Tibial nerve (tissue), 4 donors: ENCODE measurements at regions not wholly inside any gene's neighbourhood (a gene's known extent, or its start where the extent isn't known, plus 50 kb on each side); places are given as distances from the start of the nearest gene placed in this dataset.

Experiments
- EP300 ChIP-seq, 2 donors: sonication (generic); formaldehyde crosslinking; IDR thresholded peaks; one replicate each; pipeline ENCODE4 v1.6.1; 2017; ENCODE audit warnings: antibody characterized with exemption in 2 of 2, mild to moderate bottlenecking in 1 of 2
- TF ChIP-seq, protein P1 (sequence below), 5 experiments: fragments of 200-600 bp in 3 of 5; fragments of 450-650 bp in 2 of 5; sonication (generic) in 3 of 5; IDR thresholded peaks; one replicate each; pipeline ENCODE4 v1.5.1; 2016 to 2019; ENCODE audit warnings: antibody characterized with exemption in 5 of 5, mild to moderate bottlenecking in 3 of 5, moderate library complexity in 2 of 5

DNA sequence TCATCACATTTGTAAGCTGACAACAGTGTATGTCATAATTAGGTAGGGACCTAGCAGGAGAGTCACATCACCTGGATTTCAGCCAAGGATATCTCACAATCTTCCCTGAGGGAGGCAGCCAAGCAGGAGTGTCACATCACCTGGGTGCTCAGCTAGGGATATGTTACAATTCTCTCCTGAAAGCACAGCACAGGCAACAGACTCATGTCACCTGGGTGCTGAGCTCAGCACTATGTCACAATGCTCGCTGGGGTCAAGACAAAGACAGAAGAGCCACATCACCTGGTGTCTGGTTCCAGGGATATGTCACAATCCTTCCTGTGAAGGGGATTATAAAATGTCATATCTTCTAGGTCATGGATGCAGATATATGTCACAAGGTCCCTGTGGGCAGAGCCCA is 123.7 kb downstream of the ZNF675 start:
- TF ChIP-seq, protein P1, sequence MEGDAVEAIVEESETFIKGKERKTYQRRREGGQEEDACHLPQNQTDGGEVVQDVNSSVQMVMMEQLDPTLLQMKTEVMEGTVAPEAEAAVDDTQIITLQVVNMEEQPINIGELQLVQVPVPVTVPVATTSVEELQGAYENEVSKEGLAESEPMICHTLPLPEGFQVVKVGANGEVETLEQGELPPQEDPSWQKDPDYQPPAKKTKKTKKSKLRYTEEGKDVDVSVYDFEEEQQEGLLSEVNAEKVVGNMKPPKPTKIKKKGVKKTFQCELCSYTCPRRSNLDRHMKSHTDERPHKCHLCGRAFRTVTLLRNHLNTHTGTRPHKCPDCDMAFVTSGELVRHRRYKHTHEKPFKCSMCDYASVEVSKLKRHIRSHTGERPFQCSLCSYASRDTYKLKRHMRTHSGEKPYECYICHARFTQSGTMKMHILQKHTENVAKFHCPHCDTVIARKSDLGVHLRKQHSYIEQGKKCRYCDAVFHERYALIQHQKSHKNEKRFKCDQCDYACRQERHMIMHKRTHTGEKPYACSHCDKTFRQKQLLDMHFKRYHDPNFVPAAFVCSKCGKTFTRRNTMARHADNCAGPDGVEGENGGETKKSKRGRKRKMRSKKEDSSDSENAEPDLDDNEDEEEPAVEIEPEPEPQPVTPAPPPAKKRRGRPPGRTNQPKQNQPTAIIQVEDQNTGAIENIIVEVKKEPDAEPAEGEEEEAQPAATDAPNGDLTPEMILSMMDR (IDR thresholded peaks at IDR 0.05) = no peak
- TF ChIP-seq EP300 (IDR thresholded peaks at IDR 0.05) = no peak
